Parathyroid adenoma (tissue), 2 donors: ENCODE measurements at regions not wholly inside any gene's neighbourhood (a gene's known extent, or its start where the extent isn't known, plus 50 kb on each side); places are given as distances from the start of the nearest gene placed in this dataset.

ENCODE experiments used
- H2AFZ ChIP-seq: fragments of 300-600 bp; sonication (generic); one replicate; pipeline ENCODE4 v1.7.0; 2017; ENCODE audit warnings: antibody characterized with exemption, mild to moderate bottlenecking
- H3K27ac ChIP-seq: fragments of 300-600 bp; sonication (generic); one replicate; pipeline ENCODE4 v1.7.0; 2017
- H3K27me3 ChIP-seq: fragments of 300-600 bp; sonication (generic); one replicate; pipeline ENCODE4 v1.7.0; 2017; ENCODE audit warnings: low read length; ENCODE audit not compliant: control insufficient read depth, insufficient read depth
- H3K36me3 ChIP-seq: fragments of 300-600 bp; sonication (generic); one replicate; pipeline ENCODE4 v1.7.0; 2017; ENCODE audit warnings: low read length; ENCODE audit not compliant: control insufficient read depth, insufficient read depth
- H3K4me1 ChIP-seq: fragments of 300-600 bp; sonication (generic); one replicate; pipeline ENCODE4 v1.7.0; 2017; ENCODE audit warnings: control low read depth
- H3K4me2 ChIP-seq: fragments of 300-600 bp; sonication (generic); one replicate; pipeline ENCODE4 v1.7.0; 2017; ENCODE audit warnings: low read length
- H3K4me3 ChIP-seq: fragments of 300-600 bp; sonication (generic); one replicate; pipeline ENCODE4 v1.7.0; 2017; ENCODE audit warnings: low read depth, low read length
- H3K79me2 ChIP-seq: fragments of 300-600 bp; sonication (generic); one replicate; pipeline ENCODE4 v1.7.0; 2017; ENCODE audit warnings: control low read depth
- H3K9ac ChIP-seq: fragments of 300-600 bp; sonication (generic); one replicate; pipeline ENCODE4 v1.7.0; 2017; ENCODE audit warnings: mild to moderate bottlenecking
- H3K9me3 ChIP-seq: fragments of 300-600 bp; sonication (generic); one replicate; pipeline ENCODE4 v1.7.0; 2017; ENCODE audit warnings: low read length; ENCODE audit not compliant: control insufficient read depth
- TF ChIP-seq, protein P1 (sequence below): fragments of 300-600 bp; sonication (generic); IDR thresholded peaks from one replicate; pipeline ENCODE4 v1.7.0; 2017; ENCODE audit warnings: antibody characterized with exemption, mild to moderate bottlenecking
- donor health status: primary hyperparathyroidism.

DNA sequence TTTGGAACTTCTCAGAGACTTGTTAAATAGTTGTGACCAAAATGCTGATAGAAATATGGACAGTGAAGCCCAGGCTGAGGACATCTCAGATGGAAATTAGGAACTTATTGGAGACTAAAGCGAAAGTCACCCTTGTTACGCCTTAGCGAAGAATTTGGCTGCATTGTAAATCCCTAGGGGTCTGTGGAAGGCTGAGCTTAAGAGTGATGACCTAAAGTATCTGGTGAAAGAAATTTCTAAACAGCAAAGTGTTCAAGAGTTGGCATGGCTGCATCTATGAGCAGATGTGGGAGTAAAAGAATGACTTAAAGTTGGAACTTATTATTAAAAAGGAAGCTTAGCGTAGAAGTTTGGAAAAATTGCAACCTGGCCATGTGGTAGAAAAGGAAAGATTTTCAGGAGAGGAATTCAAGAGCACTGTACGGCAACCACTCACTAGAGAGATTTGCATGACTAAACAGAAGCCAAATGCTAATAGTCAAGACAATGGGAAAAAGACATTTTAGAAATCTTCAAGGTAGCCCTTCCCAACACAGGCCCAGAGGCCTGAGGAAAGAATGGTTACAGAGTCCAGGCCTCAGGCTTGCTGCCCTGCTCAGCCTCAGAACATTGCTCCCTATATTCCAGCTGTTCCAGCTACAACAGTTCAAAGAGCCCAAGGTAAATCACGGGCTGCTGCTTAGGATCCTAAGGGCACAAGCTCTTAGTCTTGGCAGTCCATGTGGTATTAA, 61.6 kb upstream of the TNFRSF21 start:
- TF ChIP-seq, protein P1, sequence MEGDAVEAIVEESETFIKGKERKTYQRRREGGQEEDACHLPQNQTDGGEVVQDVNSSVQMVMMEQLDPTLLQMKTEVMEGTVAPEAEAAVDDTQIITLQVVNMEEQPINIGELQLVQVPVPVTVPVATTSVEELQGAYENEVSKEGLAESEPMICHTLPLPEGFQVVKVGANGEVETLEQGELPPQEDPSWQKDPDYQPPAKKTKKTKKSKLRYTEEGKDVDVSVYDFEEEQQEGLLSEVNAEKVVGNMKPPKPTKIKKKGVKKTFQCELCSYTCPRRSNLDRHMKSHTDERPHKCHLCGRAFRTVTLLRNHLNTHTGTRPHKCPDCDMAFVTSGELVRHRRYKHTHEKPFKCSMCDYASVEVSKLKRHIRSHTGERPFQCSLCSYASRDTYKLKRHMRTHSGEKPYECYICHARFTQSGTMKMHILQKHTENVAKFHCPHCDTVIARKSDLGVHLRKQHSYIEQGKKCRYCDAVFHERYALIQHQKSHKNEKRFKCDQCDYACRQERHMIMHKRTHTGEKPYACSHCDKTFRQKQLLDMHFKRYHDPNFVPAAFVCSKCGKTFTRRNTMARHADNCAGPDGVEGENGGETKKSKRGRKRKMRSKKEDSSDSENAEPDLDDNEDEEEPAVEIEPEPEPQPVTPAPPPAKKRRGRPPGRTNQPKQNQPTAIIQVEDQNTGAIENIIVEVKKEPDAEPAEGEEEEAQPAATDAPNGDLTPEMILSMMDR, result no peak
- no peaks in the 10 kb centered on the region for H3K4me1 ChIP-seq
- no peaks in the 10 kb centered on the region for H3K27me3 ChIP-seq
- H3K4me3 ChIP-seq, result no peak overlapping the region
- no peak overlapping the region for H3K4me2 ChIP-seq
- no peaks in the 10 kb centered on the region for H3K79me2 ChIP-seq
- H3K9me3 ChIP-seq, result no peaks in the 10 kb centered on the region
- H3K36me3 ChIP-seq, result no peaks in the 10 kb centered on the region
- H3K9ac ChIP-seq, result no peak overlapping the region
- no peak overlapping the region for H3K27ac ChIP-seq
- H2AFZ ChIP-seq, result no peak overlapping the region

GRCh38 chr6:47371870-47372255, 62.2 kb upstream of the TNFRSF21 start:
- Histone ChIP-seq H3K4me2 (no peak overlapping the region), H3K36me3 (no peaks in the 10 kb centered on the region), H3K9ac (no peak overlapping the region), H2AFZ (no peak overlapping the region), H3K27ac (no peak overlapping the region), H3K4me3 (no peak overlapping the region), H3K4me1 (no peaks in the 10 kb centered on the region), H3K9me3 (no peaks in the 10 kb centered on the region), H3K79me2 (no peaks in the 10 kb centered on the region), H3K27me3 (no peaks in the 10 kb centered on the region)
- TF ChIP-seq, protein P1, result no peak

DNA sequence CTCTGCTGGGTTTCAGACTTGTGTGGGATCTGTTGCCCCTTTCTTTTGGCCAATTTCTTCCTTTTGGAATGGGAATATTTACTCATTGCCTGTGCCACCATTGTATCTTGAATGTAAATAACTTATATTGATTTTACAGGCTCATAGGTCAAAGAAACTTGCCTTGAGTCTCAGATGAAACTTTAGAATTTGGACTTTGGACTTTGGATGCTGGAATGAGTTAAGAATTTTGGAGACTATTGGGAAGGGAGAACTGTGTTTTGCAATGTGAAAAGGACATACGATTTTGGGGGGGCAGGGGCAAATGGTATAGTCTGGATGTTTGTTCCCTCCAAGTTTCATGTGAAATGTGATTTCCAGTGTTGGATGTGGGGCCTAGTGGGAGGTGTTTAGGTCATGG, 62.6 kb upstream of the TNFRSF21 start:
- TF ChIP-seq, protein P1, result no peak
- no peaks in the 10 kb centered on the region for H3K36me3 ChIP-seq

GRCh38 chr6:47375426-47375825, 65.7 kb upstream of the TNFRSF21 start:
- H3K4me3 ChIP-seq, result no peak overlapping the region
- H2AFZ ChIP-seq, result no peak overlapping the region
- H3K27ac ChIP-seq, result no peak overlapping the region
- no peak overlapping the region for H3K4me2 ChIP-seq
- no peaks in the 10 kb centered on the region for H3K27me3 ChIP-seq
- H3K36me3 ChIP-seq, result no peaks in the 10 kb centered on the region
- H3K9me3 ChIP-seq, result no peaks in the 10 kb centered on the region
- no peaks in the 10 kb centered on the region for H3K79me2 ChIP-seq
- H3K4me1 ChIP-seq, result no peaks in the 10 kb centered on the region
- TF ChIP-seq, protein P1, result no peak
- no peak overlapping the region for H3K9ac ChIP-seq

More for the DNA sequence above, 62.6 kb upstream of the TNFRSF21 start:
- H3K27me3 ChIP-seq, result no peaks in the 10 kb centered on the region
- H3K4me3 ChIP-seq, result no peak overlapping the region
- no peak overlapping the region for H3K9ac ChIP-seq
- no peaks in the 10 kb centered on the region for H3K4me1 ChIP-seq
- no peak overlapping the region for H3K27ac ChIP-seq
- H3K9me3 ChIP-seq, result no peaks in the 10 kb centered on the region
- H3K4me2 ChIP-seq, result no peak overlapping the region
- no peaks in the 10 kb centered on the region for H3K79me2 ChIP-seq
- no peak overlapping the region for H2AFZ ChIP-seq

DNA sequence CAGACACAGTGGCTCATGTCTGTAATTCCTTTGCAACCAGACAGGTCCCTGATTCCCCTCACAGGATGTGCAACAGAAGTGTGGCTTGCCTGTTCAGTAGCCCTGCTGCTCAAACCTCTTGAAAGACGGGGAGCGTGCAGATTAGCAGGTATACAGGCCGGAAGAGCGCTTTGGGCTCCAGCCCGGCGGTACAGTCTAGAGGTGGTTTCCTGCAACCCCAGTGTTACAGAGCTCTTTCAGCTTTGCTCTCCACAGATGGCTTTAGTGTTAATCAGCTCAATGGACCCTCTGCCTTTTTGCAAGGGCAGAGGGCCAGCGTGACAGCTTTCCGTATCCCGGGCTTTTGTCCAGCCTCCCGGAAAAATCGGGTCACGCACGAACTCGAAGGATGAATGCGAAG, 67.2 kb upstream of the TNFRSF21 start:
- H3K27ac ChIP-seq, result no peak overlapping the region
- H3K9me3 ChIP-seq, result no peaks in the 10 kb centered on the region
- H3K4me3 ChIP-seq, result no peak overlapping the region
- no peaks in the 10 kb centered on the region for H3K27me3 ChIP-seq
- TF ChIP-seq, protein P1, result no peak
- no peak overlapping the region for H3K4me2 ChIP-seq
- H3K9ac ChIP-seq, result no peak overlapping the region
- H2AFZ ChIP-seq, result no peak overlapping the region
- no peaks in the 10 kb centered on the region for H3K79me2 ChIP-seq
- no peaks in the 10 kb centered on the region for H3K36me3 ChIP-seq
- H3K4me1 ChIP-seq, result no peaks in the 10 kb centered on the region
